ENCODE measurements at regions not wholly inside any gene's neighbourhood (a gene's known extent, or its start where the extent isn't known, plus 50 kb on each side); places are given as distances from the start of the nearest gene placed in this dataset.
"Not testable (repeated sequence)": the region's sequence is repeated elsewhere in the genome, so short reads cannot be mapped to it uniquely, and the experiment has no call there.

- DNase-seq (ENCODE audit: low read depth, low spot score): no peak
Observed at GRCh38 chr3:197407053-197407452, 108.6 kb upstream of the DLG1 start.

GRCh38 chr3:197406266-197406665, 107.9 kb upstream of the DLG1 start:
- peak; percentile 86 for DNase-seq (ENCODE audit: low read depth, low spot score)

GRCh38 chr3:197404754-197405153, 106.3 kb upstream of the DLG1 start:
- no peak for DNase-seq (ENCODE audit: low read depth, low spot score)

- no peak for DNase-seq (ENCODE audit: low read depth, low spot score)
Observed at GRCh38 chr3:197404030-197404429, 105.6 kb upstream of the DLG1 start.

- DNase-seq (ENCODE audit: low read depth, low spot score): not testable (repeated sequence)
Observed at GRCh38 chr3:197402401-197402800, 104.0 kb upstream of the DLG1 start.

GRCh38 chr3:197399486-197399885, 101.1 kb upstream of the DLG1 start:
- DNase-seq (ENCODE audit: low read depth, low spot score): no peak

GRCh38 chr3:197398286-197398878, 100.0 kb upstream of the DLG1 start:
- no peak for DNase-seq (ENCODE audit: low read depth, low spot score)

- no peak for DNase-seq (ENCODE audit: low read depth, low spot score)
Observed at GRCh38 chr3:197397838-197398237, 99.4 kb upstream of the DLG1 start.

- peak; percentile 72 for DNase-seq (ENCODE audit: low read depth, low spot score)
Observed at GRCh38 chr3:197394464-197395321, 96.3 kb upstream of the DLG1 start.

GRCh38 chr3:197394126-197394463, 95.7 kb upstream of the DLG1 start:
- DNase-seq (ENCODE audit: low read depth, low spot score): not testable (repeated sequence)

- no peak for DNase-seq (ENCODE audit: low read depth, low spot score)
Observed at GRCh38 chr3:197393711-197394110, 95.3 kb upstream of the DLG1 start.

GRCh38 chr3:197392961-197393360, 94.5 kb upstream of the DLG1 start:
- DNase-seq (ENCODE audit: low read depth, low spot score): peak; percentile 74

- no peak for DNase-seq (ENCODE audit: low read depth, low spot score)
Observed at GRCh38 chr3:197381371-197381770, 83.0 kb upstream of the DLG1 start.

- DNase-seq (ENCODE audit: low read depth, low spot score): no peak
Observed at GRCh38 chr3:197380786-197381185, 82.4 kb upstream of the DLG1 start.

GRCh38 chr3:197378985-197379718, 80.7 kb upstream of the DLG1 start:
- DNase-seq (ENCODE audit: low read depth, low spot score): no peak

GRCh38 chr3:197376735-197377555, 78.5 kb upstream of the DLG1 start:
- no peak for DNase-seq (ENCODE audit: low read depth, low spot score)

- no peak for DNase-seq (ENCODE audit: low read depth, low spot score)
Observed at GRCh38 chr3:197376020-197376419, 77.6 kb upstream of the DLG1 start.

GRCh38 chr3:197375001-197375441, 76.6 kb upstream of the DLG1 start:
- DNase-seq (ENCODE audit: low read depth, low spot score): no peak

- DNase-seq (ENCODE audit: low read depth, low spot score): no peak
Observed at GRCh38 chr3:197373096-197373495, 74.7 kb upstream of the DLG1 start.

- DNase-seq (ENCODE audit: low read depth, low spot score): no peak
Observed at GRCh38 chr3:197372047-197372661, 73.7 kb upstream of the DLG1 start.

GRCh38 chr3:197371591-197372046, 73.2 kb upstream of the DLG1 start:
- no peak for DNase-seq (ENCODE audit: low read depth, low spot score)

All from pulmonary artery endothelial cell (primary cell).